Myocyte (in vitro differentiated cells): ENCODE measurements at regions not wholly inside any gene's neighbourhood (a gene's known extent, or its start where the extent isn't known, plus 50 kb on each side); places are given as distances from the start of the nearest gene placed in this dataset.
A peak's percentile ranks its signal among the peaks of the same experiment; 100 is the strongest.

Experiments
- DNase-seq: peaks from one replicate; pipeline ENCODE4 v3.0.0-alpha.2; 2012; ENCODE audit warnings: low read depth

- no peak for DNase-seq
These were observed 50.5 kb upstream of the ZNF438 start for GRCh38 chr10:31081937-31082840.

DNA sequence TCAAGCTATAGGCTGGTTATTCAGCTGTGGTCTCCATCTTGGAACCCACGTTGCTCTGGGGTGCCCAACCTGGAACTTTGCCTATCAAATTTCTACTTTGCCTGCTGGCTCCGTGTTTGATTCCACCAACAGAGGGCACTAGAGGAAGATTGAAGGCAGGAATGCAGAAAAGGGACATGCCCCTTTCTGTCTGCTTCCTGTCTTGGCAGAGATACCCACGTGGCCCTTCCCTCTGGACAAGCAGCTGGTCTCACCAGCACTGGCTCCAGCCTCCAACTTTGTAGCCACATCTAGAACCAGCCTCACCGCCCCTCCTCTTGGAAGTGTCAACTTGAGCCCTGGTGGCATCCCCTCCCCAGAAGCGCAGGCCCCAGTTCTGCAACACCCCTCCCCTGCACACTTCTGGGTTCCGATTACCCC is 52.1 kb upstream of the ZNF438 start:
- peak; percentile 65 for DNase-seq

DNA sequence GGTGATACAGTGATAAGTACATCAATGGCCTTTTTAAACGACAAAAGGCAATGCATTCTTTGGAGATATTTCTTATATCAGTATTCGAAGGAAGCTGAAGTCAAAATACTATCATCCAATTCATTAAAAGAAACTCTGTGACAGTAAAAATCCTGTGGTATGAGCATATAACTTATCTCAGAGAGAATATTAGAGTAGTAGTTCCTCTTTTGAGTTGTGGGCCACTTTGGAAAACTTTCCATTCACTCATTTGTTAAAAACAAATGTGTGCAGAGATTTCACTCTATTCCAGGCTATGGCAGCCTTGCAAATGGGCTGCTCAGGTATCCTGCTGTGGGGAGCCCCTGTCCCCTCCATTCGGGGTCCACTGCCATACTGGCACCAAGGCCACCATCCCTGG is 55.3 kb upstream of the ZNF438 start:
- no peak for DNase-seq

GRCh38 chr10:31087851-31088250 is 56.2 kb upstream of the ZNF438 start:
- no peak for DNase-seq

- no peak for DNase-seq
These were observed 59.4 kb upstream of the ZNF438 start for GRCh38 chr10:31090894-31091607.

DNA sequence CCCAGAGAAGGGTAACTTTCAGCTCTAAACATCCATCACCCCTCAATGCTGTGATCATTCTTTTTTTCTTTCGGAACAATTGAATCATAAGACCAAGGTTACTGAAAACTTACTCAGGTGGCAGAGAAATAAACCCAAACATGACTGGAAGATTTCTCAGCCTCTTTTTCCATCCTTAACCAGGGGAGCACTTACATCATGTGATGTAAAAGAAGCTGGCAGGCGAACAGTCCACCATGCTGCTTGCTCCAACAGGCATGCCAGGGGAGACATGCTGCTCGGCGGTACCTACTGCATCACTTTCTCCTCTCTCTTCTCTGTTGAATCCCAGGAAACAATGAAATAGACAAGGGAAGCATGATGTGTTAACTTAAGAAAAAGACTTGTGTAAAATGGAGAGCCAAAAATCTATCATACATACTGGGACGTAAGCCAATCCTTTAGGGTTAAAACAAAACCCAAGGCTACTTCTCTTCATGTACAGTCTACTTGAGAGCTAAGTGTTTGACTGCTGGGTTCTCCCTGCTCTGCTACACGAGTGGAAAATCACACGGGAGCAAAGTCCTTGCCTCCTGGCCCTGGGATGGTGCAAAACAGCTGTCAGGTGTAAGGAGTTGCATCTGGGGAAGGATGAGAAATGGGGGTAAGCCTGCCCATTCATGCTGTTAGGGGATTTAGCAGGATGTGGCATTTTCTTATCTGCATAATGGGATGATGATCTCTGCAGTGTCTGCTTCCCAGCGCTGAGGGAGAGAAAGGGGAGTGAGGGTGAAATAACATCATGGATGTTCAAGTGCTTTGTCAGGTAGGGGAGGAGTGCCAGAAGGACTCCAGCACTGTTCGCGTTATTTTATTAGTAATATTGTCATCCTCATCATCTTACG is 64.3 kb upstream of the ZNF438 start:
- DNase-seq, result no peak

GRCh38 chr10:31098046-31098445 is 66.4 kb upstream of the ZNF438 start:
- peak; percentile 40 for DNase-seq

DNA sequence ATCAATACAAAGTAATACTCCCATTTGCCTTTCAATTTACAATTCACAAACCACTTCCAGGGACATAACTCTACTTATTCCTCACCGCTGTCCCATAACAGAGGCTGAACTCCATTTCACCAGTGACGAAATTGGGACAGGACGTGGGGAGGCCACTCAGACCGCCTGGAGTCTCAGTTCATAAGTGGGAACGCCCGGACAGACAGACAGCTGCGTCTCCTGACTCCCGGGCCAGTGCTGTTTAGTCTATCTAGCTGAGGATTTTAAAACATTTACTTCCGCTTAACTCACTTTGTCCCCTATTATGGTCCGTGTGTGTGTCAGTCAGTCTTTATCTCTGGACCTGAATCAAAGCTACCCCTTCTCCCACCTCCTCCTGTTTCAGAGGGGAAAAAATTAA is 67.4 kb upstream of the ZNF438 start:
- no peak for DNase-seq

- no peak for DNase-seq
These were observed 68.0 kb upstream of the ZNF438 start for GRCh38 chr10:31099664-31100063.

- no peak for DNase-seq
These were observed 68.5 kb upstream of the ZNF438 start for GRCh38 chr10:31100115-31100601.

DNA sequence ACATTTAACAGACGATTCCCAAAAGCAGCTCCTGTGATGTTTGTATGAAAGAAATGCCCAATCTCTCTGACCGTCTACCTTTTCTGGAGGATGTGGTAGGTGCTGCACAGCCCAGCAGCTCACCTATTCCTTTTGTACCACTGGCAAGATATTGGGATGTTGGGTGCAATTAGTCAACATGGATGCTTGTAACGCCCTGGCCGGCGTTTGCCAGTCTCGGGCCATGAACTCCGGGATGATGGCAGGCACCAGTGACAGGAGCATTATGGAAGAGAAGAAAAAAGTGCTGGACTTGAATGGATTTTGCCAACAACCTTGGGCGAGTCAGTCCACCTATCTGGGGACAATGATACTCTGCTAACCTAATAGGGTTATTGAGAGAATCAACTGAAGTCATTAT is 69.0 kb upstream of the ZNF438 start:
- no peak for DNase-seq

- peak; percentile 65 for DNase-seq
These were observed 69.5 kb upstream of the ZNF438 start for GRCh38 chr10:31101123-31101522.

GRCh38 chr10:31102421-31102820 is 70.8 kb upstream of the ZNF438 start:
- DNase-seq, result no peak

GRCh38 chr10:31103112-31103511 is 71.4 kb upstream of the ZNF438 start:
- DNase-seq, result no peak

- DNase-seq, result no peak
These were observed 81.3 kb upstream of the ZNF438 start for GRCh38 chr10:31112961-31113360.

DNA sequence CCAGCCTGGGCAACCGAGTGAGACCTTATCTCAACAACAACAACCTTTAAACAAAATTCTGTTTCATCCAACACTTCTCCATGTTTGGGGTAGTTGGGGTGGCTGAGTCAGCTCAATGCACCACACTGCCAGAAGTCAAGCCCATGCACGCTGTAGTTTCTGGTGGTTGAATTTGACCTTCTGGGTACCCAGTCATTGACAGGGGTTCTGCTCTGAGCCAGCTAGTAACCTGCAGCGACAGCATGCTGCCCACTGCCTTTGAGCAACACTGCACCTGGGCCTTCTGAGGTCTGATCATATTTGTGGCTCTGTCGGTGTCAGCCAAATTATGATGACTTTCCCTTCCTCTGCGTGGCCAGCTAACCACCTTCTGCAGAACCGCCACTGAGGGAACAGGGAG is 84.6 kb upstream of the ZNF438 start:
- no peak for DNase-seq

- peak; percentile 35 for DNase-seq
These were observed 86.9 kb upstream of the ZNF438 start for GRCh38 chr10:31118556-31118955.

GRCh38 chr10:31120392-31120791 is 88.7 kb upstream of the ZNF438 start:
- DNase-seq, result no peak

- no peak for DNase-seq
These were observed 89.5 kb upstream of the ZNF438 start for GRCh38 chr10:31120961-31121685.

- DNase-seq, result no peak
These were observed 90.3 kb upstream of the ZNF438 start for GRCh38 chr10:31121757-31122577.
